HepG2 (cell line): ENCODE measurements at regions not wholly inside any gene's neighbourhood (a gene's known extent, or its start where the extent isn't known, plus 50 kb on each side); places are given as distances from the start of the nearest gene placed in this dataset.

ENCODE experiments used
- ATAC-seq: fragments of 200-7000 bp; cut with Tn5 transposase; 3 replicates; pipeline ENCODE4 v1.9.1; 2020; ENCODE audit warnings: mild to moderate bottlenecking, moderate library complexity
- BruUV-seq: library from RNA; stranded (reverse); fragments of 400-500 nt; replicated peaks from 2 replicates; lab custom pipeline; 2021; lab: Mats Ljungman, UMichigan
- CTCF ChIA-PET: fragments of 300-600 bp; formaldehyde crosslinking; extraction: SDS; loops from one replicate; lab custom pipeline; 2021; ENCODE audit warnings: low total read pairs, inconsistent platforms, low intra/inter-chr PET ratio; lab: Yijun Ruan, JAX
- POLR2A ChIA-PET: fragments of 350-600 bp; sonication (Branson Sonifier 250); formaldehyde crosslinking; loops from one replicate; lab custom pipeline; 2020; ENCODE audit warnings: antibody characterized with exemption, inconsistent platforms; lab: Yijun Ruan, JAX
- DNase-seq: peaks from one replicate; pipeline ENCODE4 v3.0.0-alpha.2; 2015; ENCODE audit warnings: low spot score
- FAIRE-seq: peaks from 3 replicates; lab custom pipeline; 2011; peaks lifted over from hg19 to GRCh38; lab: Jason Lieb, UNC
- H2AFZ ChIP-seq: one replicate; pipeline ENCODE4 v1.6.1; 2011; ENCODE audit warnings: low read length, inconsistent platforms
- H3K27ac ChIP-seq: fragments of 300-600 bp; 3 replicates; pipeline ENCODE4 v1.8.0; 2011; ENCODE audit warnings: mixed run types, mild to moderate bottlenecking, mixed read lengths, low read length, inconsistent platforms; ENCODE audit not compliant: insufficient read depth; ENCODE audit errors: extremely low read length
- H3K27me3 ChIP-seq, 2 experiments: fragments of 200-600 bp in 1 of 2; 2 replicates in 1 of 2; 3 replicates in 1 of 2; pipeline versions ENCODE4 v1.6.0 to v1.8.0; 2011; ENCODE audit warnings: low read length in 2 of 2, mild to moderate bottlenecking in 2 of 2, moderate library complexity in 2 of 2, inconsistent platforms in 1 of 2; ENCODE audit not compliant: insufficient read depth in 2 of 2, control insufficient read depth in 1 of 2
- H3K36me3 ChIP-seq, 2 experiments: fragments of 200-600 bp in 1 of 2; replicated peaks in 1 of 2; 2 replicates in 1 of 2; 3 replicates in 1 of 2; pipeline versions ENCODE4 v1.5.1 to v1.8.0; 2011; ENCODE audit warnings: low read length in 2 of 2, inconsistent platforms in 1 of 2; ENCODE audit not compliant: insufficient read depth in 2 of 2, control insufficient read depth in 1 of 2
- H3K4me1 ChIP-seq: 2 replicates; pipeline ENCODE4 v1.5.1; 2012; ENCODE audit warnings: low read length, inconsistent platforms; ENCODE audit not compliant: insufficient read depth
- H3K4me2 ChIP-seq: 2 replicates; pipeline ENCODE4 v1.6.0; 2011; ENCODE audit warnings: low read depth, low read length, inconsistent platforms
- H3K4me3 ChIP-seq, 3 experiments: fragments of 200-600 bp in 1 of 3; sonication (generic), shearing (Covaris generic) in 1 of 3; replicated peaks in 1 of 3; 2 replicates each; pipeline ENCODE4 v1.5.1; 2011 to 2016; ENCODE audit warnings: low read length in 3 of 3, inconsistent platforms in 2 of 3, low read depth in 2 of 3, mild to moderate bottlenecking in 2 of 3, control low read depth in 1 of 3, mixed read lengths in 1 of 3; ENCODE audit not compliant: insufficient read depth in 1 of 3
- H3K79me2 ChIP-seq: one replicate; pipeline ENCODE4 v1.6.1; 2011; ENCODE audit warnings: low read length, inconsistent platforms; ENCODE audit not compliant: insufficient read depth
- H3K9ac ChIP-seq: 2 replicates; pipeline ENCODE4 v1.6.0; 2011; ENCODE audit warnings: mild to moderate bottlenecking, low read depth, low read length, inconsistent platforms; ENCODE audit not compliant: insufficient read depth
- H3K9me3 ChIP-seq: 2 replicates; pipeline ENCODE4 v1.5.1; 2012; ENCODE audit warnings: mild to moderate bottlenecking, low read length
- H4K20me1 ChIP-seq: 2 replicates; pipeline ENCODE4 v1.6.0; 2011; ENCODE audit warnings: inconsistent platforms, mild to moderate bottlenecking, low read length, moderate library complexity; ENCODE audit not compliant: insufficient read depth
- EZH2 ChIP-seq: conservative IDR thresholded peaks from 2 replicates; pipeline ENCODE4 v1.6.1; 2012; ENCODE audit warnings: mild to moderate bottlenecking, low read depth, low read length, moderate library complexity
- HNF4A ChIP-seq: sonication (generic); formaldehyde crosslinking; IDR thresholded peaks from 2 replicates; pipeline ENCODE4 v1.4.0; 2020; ENCODE audit warnings: missing genetic modification reagents
- HOXA9 ChIP-seq: sonication (generic); formaldehyde crosslinking; IDR thresholded peaks from 2 replicates; pipeline ENCODE4 v1.8.1; 2022; ENCODE audit warnings: missing genetic modification reagents, mild to moderate bottlenecking, moderate library complexity, borderline replicate concordance
- IRX3 ChIP-seq: sonication (generic); formaldehyde crosslinking; IDR thresholded peaks from 2 replicates; pipeline ENCODE4 v1.8.1; 2023; ENCODE audit warnings: mild to moderate bottlenecking, low read depth, missing genetic modification reagents, borderline replicate concordance
- KDM1A ChIP-seq: IDR thresholded peaks from 2 replicates; pipeline ENCODE4 v1.6.1; 2016; ENCODE audit warnings: missing compliant biosample characterization
- MIER2 ChIP-seq: IDR thresholded peaks from 2 replicates; pipeline ENCODE4 v1.6.1; 2016; ENCODE audit warnings: missing biosample characterization, missing genetic modification reagents
- PITX1 ChIP-seq: sonication (generic); formaldehyde crosslinking; IDR thresholded peaks from 2 replicates; pipeline ENCODE4 v1.5.1; 2020; ENCODE audit warnings: mild to moderate bottlenecking, missing genetic modification reagents
- POLR2A ChIP-seq, 2 experiments: IDR thresholded peaks; 2 replicates each; pipeline ENCODE4 v1.6.1; 2011; ENCODE audit warnings: low read depth in 2 of 2, low read length in 2 of 2, mild to moderate bottlenecking in 1 of 2, moderate library complexity in 1 of 2; ENCODE audit not compliant: insufficient read depth in 1 of 2
- RBFOX2 ChIP-seq: fragments of 200-400 bp; formaldehyde crosslinking; IDR thresholded peaks from 2 replicates; pipeline ENCODE4 v1.6.1; 2017; ENCODE audit warnings: low read depth, mild to moderate bottlenecking, low read length
- SIN3B ChIP-seq: fragments of 150-350 bp; IDR thresholded peaks from 2 replicates; pipeline ENCODE4 v1.6.1; 2014; ENCODE audit warnings: low read length
- SP140L ChIP-seq: sonication (generic); formaldehyde crosslinking; IDR thresholded peaks from 2 replicates; pipeline ENCODE4 v1.4.0; 2020; ENCODE audit warnings: missing genetic modification reagents, borderline replicate concordance
- ZNF10 ChIP-seq: sonication (generic); formaldehyde crosslinking; IDR thresholded peaks from 2 replicates; pipeline ENCODE4 v1.4.0; 2020; ENCODE audit warnings: mild to moderate bottlenecking, low read depth, missing genetic modification reagents, borderline replicate concordance
- ZNF430 ChIP-seq: sonication (generic); formaldehyde crosslinking; IDR thresholded peaks from 2 replicates; pipeline ENCODE4 v1.9.0; 2021; ENCODE audit warnings: mild to moderate bottlenecking, missing genetic modification reagents
- ZNF451 ChIP-seq: sonication (generic); formaldehyde crosslinking; IDR thresholded peaks from 2 replicates; pipeline ENCODE4 v1.5.0; 2020; ENCODE audit warnings: mild to moderate bottlenecking, missing genetic modification reagents
- ZNF552 ChIP-seq: sonication (generic); formaldehyde crosslinking; IDR thresholded peaks from 2 replicates; pipeline ENCODE4 v1.9.0; 2022; ENCODE audit warnings: missing genetic modification reagents, mild to moderate bottlenecking, borderline replicate concordance
- ZNF562 ChIP-seq: sonication (generic); formaldehyde crosslinking; IDR thresholded peaks from 2 replicates; pipeline ENCODE4 v1.8.0; 2022; ENCODE audit warnings: missing genetic modification reagents, borderline replicate concordance
- ZNF615 ChIP-seq: sonication (generic); formaldehyde crosslinking; IDR thresholded peaks from 2 replicates; pipeline ENCODE4 v1.5.0; 2020; ENCODE audit warnings: mild to moderate bottlenecking, missing genetic modification reagents, borderline replicate concordance
- ZNF75D ChIP-seq: sonication (generic); formaldehyde crosslinking; IDR thresholded peaks from 2 replicates; pipeline ENCODE4 v1.8.1; 2023; ENCODE audit warnings: missing genetic modification reagents, mild to moderate bottlenecking, borderline replicate concordance
- ZNF790 ChIP-seq: sonication (generic); formaldehyde crosslinking; IDR thresholded peaks from 2 replicates; pipeline ENCODE4 v1.8.0; 2022; ENCODE audit warnings: missing genetic modification reagents, mild to moderate bottlenecking, borderline replicate concordance
- ZNF792 ChIP-seq: IDR thresholded peaks from 2 replicates; pipeline ENCODE4 v1.6.1; 2016
- ZNF839 ChIP-seq: sonication (generic); formaldehyde crosslinking; IDR thresholded peaks from 2 replicates; pipeline ENCODE4 v1.4.0; 2020; ENCODE audit warnings: missing genetic modification reagents, mild to moderate bottlenecking, borderline replicate concordance
- WGBS: methylation state at CpG from one replicate; pipeline ENCODE4 v1.1.6; 2017; ENCODE audit warnings: low lambda C conversion rate; 5-methylcytosine and 5-hydroxymethylcytosine counted together
- in situ Hi-C: cut with HindIII; loops from 2 replicates; pipeline ENCODE4 v1.10.0; 2017; ENCODE audit warnings: low pct_unique_long_range_greater_than_20kb; ENCODE audit not compliant: extremely low pct_ligation_motif_present
- intact Hi-C: fragments of 100-400 bp; cut with micrococcal nuclease; formaldehyde crosslinking; loops from one replicate; pipeline ENCODE4 v1.10.0; 2022; ENCODE audit not compliant: unreplicated experiment
- TF ChIP-seq, protein P1 (sequence below): sonication (generic); formaldehyde crosslinking; IDR thresholded peaks from 2 replicates; pipeline ENCODE4 v1.8.0; 2022; ENCODE audit warnings: missing genetic modification reagents, low read depth, mild to moderate bottlenecking, borderline replicate concordance

DNA sequence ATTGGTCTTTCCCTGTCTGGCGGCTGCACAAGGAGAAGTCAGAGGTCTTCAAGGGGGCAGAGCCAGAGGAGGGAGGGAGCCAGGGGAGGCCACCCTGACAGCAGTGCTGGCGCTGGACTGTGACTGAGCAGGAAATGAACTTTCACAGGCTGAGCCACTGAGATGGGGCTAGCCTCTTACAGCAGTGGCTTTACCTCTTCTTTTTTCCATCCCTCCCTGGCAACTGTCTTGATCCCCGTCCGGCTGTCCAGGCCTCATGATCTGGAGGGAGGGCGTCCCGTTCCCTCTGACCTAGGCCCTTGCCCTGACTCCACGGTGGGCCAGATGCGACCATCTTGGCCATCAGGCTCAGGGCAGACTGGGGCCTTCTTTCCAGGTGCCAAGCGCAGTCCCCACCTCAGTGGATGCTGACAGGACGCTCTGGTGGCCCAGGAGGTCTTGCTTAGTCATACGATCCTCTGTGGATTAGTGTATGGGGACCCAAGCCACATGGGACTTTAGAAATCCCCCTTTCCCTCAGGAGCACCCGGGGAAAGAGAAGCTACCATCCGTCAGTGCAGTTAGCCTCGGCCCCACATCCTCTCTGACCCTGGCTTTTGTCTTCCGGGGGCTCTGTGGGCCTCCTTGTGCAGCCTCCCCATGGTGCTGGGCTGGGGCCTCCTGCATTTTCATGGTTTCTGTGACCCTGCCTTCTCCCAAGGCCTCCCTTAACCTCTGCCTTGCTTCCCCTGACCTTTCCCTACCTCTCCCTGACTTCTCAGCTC lies 57.4 kb upstream of the CCDC167 start (continued):
- no peak; the same call in 1 of the 2 replicates for TF ChIP-seq EZH2
- TF ChIP-seq ZNF552, result no peak
- no peak for TF ChIP-seq POLR2A (IDR thresholded peaks at IDR 0.05; ENCODE audit: insufficient read depth in 1 of 2, low read depth in 2 of 2, low read length in 2 of 2)
- no peak for TF ChIP-seq ZNF790 (CRISPR knock-in tag)

DNA sequence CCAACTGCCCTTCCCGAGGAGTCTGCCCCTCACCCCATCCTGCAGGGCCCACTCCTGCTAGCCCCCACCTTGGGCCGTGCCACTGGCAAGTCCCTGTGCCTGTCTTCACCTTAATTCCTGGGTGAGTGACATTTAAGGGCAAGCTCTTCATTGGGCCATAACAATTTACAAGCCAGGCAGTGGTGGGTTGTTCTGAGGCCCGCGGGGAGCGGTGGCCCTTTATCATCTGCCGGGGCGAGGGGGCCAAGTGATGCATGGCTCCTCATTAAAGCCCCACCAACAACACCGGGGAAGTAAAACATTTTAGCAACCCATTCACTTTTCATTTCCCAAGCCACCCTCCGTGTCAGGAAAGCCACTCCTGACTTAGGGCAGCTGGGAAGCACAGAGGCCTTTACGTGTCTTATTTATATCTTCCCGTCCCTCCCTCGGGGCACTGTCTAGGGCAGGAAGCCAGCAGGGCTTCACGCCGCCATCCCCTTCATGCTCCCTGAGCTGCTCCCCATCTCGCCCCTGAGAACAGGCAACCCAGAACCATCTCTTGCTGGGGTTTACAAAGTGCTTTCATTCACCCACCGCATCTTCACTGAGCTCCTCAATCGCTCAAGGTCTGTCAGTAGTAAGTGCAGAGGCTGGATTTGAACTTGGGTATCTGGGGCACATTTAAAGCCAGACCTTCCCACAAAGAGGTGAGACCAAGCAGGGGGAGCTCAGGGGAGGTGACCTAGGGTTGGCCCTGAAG lies 55.5 kb upstream of the CCDC167 start:
- no TSS peak for BruUV-seq
- in situ Hi-C loops (no loop called here), intact Hi-C loops (no loop called here)
- TF ChIP-seq SIN3B, result no peak
- TF ChIP-seq ZNF75D, result no peak
- no peak for TF ChIP-seq ZNF430 (CRISPR knock-in tag)
- TF ChIP-seq MIER2 (CRISPR knock-in tag), result no peak
- no peak for TF ChIP-seq ZNF451 (CRISPR knock-in tag)
- no peak for TF ChIP-seq ZNF839 (CRISPR knock-in tag)
- TF ChIP-seq PITX1, result no peak
- no peak for TF ChIP-seq HNF4A
- no peak for TF ChIP-seq KDM1A
- TF ChIP-seq, protein P1, sequence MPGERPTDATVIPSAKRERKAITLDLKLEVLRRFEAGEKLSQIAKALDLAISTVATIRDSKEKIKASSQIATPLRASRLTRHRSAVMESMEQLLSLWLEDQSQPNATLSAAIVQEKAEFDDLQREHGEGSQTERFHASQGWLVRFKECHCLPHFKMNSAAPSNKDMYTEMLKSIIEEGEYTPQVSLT, result no peak
- no peak for TF ChIP-seq ZNF562 (CRISPR knock-in tag)
- no peak for TF ChIP-seq HOXA9 (CRISPR knock-in tag)
- TF ChIP-seq RBFOX2, result no peak
- no peak for TF ChIP-seq IRX3 (CRISPR knock-in tag)
- no peak for TF ChIP-seq ZNF10
- TF ChIP-seq SP140L, result no peak
- no peak for TF ChIP-seq ZNF615
- TF ChIP-seq ZNF792 (CRISPR knock-in tag), result no peak
- ChIA-PET POLR2A (no interaction called here), CTCF (no interaction called here)
- Histone ChIP-seq H3K36me3 (no peaks in the 10 kb centered on the region), H3K27ac (no peak overlapping the region), H3K9me3 (no peaks in the 10 kb centered on the region), H2AFZ (no peak overlapping the region), H3K4me2 (no peak overlapping the region), H3K9ac (no peak overlapping the region), H3K79me2 (no peaks in the 10 kb centered on the region), H3K4me1 (no peaks in the 10 kb centered on the region), H4K20me1 (no peaks in the 10 kb centered on the region), H3K27me3 (peaks cover 11 to 81% of the 10 kb centered on the region in 2 experiments), H3K4me3 (no peak overlapping the region)
- ATAC-seq, result no peak
- WGBS, result 54% methylated on average over 17 of the region's 17 CpGs
- DNase-seq, result no peak
- no peak for FAIRE-seq
